HepG2 (cell line): ENCODE measurements at regions not wholly inside any gene's neighbourhood (a gene's known extent, or its start where the extent isn't known, plus 50 kb on each side); places are given as distances from the start of the nearest gene placed in this dataset.

ENCODE experiments used
- HDAC2 ChIP-seq: sonication (generic); formaldehyde crosslinking; IDR thresholded peaks from 2 replicates; pipeline ENCODE4 v1.4.0; 2020; ENCODE audit warnings: missing genetic modification reagents
- NBN ChIP-seq: fragments of 450-650 bp; conservative IDR thresholded peaks from 2 replicates; pipeline ENCODE4 v1.6.1; 2017
- POLR2A ChIP-seq, 2 experiments: IDR thresholded peaks; 2 replicates each; pipeline ENCODE4 v1.6.1; 2011; ENCODE audit warnings: low read depth in 2 of 2, low read length in 2 of 2, mild to moderate bottlenecking in 1 of 2, moderate library complexity in 1 of 2; ENCODE audit not compliant: insufficient read depth in 1 of 2
- RAD51 ChIP-seq: fragments of 450-650 bp; IDR thresholded peaks from 2 replicates; pipeline ENCODE4 v1.6.1; 2016; ENCODE audit warnings: borderline replicate concordance
- TF ChIP-seq, protein P1 (sequence below): sonication (generic); formaldehyde crosslinking; IDR thresholded peaks from 2 replicates; pipeline ENCODE4 v1.5.0; 2020; ENCODE audit warnings: mild to moderate bottlenecking, missing genetic modification reagents, moderate library complexity
- TF ChIP-seq, protein P2 (sequence below): sonication (generic); formaldehyde crosslinking; conservative IDR thresholded peaks from 2 replicates; pipeline ENCODE4 v1.5.0; 2020; ENCODE audit warnings: missing genetic modification reagents
- TF ChIP-seq, protein P3 (sequence below), 2 experiments: IDR thresholded peaks; 2 replicates each; pipeline ENCODE4 v1.6.1; 2011 to 2012; ENCODE audit warnings: low read length in 2 of 2, borderline replicate concordance in 1 of 2, low read depth in 1 of 2, mild to moderate bottlenecking in 1 of 2, moderate library complexity in 1 of 2
- TF ChIP-seq, protein P4 (sequence below): sonication (generic); formaldehyde crosslinking; IDR thresholded peaks from 2 replicates; pipeline ENCODE4 v1.4.0; 2020; ENCODE audit warnings: missing genetic modification reagents

DNA sequence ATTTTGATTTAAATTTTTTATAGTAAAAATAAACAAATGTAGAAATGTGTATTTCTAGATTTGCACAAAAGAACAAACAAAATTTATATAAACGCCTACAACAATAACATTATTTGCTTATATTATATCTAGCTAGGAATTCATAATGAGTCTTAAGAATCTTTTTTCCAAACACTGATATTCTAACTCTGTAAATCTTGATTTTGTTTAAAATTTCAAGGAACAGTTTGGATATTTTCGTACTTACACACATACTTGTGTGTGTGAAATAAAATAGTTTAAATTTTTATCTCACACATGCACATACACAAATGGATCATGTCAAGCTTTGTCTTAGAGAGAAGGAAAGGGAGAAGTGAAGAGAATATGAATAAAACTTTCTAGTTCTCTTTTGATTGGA lies 868.1 kb downstream of the LTN1 start:
- TF ChIP-seq, protein P1, sequence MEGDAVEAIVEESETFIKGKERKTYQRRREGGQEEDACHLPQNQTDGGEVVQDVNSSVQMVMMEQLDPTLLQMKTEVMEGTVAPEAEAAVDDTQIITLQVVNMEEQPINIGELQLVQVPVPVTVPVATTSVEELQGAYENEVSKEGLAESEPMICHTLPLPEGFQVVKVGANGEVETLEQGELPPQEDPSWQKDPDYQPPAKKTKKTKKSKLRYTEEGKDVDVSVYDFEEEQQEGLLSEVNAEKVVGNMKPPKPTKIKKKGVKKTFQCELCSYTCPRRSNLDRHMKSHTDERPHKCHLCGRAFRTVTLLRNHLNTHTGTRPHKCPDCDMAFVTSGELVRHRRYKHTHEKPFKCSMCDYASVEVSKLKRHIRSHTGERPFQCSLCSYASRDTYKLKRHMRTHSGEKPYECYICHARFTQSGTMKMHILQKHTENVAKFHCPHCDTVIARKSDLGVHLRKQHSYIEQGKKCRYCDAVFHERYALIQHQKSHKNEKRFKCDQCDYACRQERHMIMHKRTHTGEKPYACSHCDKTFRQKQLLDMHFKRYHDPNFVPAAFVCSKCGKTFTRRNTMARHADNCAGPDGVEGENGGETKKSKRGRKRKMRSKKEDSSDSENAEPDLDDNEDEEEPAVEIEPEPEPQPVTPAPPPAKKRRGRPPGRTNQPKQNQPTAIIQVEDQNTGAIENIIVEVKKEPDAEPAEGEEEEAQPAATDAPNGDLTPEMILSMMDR (CRISPR knock-in tag) = no peak
- TF ChIP-seq, protein P2, sequence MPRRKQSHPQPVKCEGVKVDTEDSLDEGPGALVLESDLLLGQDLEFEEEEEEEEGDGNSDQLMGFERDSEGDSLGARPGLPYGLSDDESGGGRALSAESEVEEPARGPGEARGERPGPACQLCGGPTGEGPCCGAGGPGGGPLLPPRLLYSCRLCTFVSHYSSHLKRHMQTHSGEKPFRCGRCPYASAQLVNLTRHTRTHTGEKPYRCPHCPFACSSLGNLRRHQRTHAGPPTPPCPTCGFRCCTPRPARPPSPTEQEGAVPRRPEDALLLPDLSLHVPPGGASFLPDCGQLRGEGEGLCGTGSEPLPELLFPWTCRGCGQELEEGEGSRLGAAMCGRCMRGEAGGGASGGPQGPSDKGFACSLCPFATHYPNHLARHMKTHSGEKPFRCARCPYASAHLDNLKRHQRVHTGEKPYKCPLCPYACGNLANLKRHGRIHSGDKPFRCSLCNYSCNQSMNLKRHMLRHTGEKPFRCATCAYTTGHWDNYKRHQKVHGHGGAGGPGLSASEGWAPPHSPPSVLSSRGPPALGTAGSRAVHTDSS (CRISPR knock-in tag) = no peak
- TF ChIP-seq, protein P3, sequence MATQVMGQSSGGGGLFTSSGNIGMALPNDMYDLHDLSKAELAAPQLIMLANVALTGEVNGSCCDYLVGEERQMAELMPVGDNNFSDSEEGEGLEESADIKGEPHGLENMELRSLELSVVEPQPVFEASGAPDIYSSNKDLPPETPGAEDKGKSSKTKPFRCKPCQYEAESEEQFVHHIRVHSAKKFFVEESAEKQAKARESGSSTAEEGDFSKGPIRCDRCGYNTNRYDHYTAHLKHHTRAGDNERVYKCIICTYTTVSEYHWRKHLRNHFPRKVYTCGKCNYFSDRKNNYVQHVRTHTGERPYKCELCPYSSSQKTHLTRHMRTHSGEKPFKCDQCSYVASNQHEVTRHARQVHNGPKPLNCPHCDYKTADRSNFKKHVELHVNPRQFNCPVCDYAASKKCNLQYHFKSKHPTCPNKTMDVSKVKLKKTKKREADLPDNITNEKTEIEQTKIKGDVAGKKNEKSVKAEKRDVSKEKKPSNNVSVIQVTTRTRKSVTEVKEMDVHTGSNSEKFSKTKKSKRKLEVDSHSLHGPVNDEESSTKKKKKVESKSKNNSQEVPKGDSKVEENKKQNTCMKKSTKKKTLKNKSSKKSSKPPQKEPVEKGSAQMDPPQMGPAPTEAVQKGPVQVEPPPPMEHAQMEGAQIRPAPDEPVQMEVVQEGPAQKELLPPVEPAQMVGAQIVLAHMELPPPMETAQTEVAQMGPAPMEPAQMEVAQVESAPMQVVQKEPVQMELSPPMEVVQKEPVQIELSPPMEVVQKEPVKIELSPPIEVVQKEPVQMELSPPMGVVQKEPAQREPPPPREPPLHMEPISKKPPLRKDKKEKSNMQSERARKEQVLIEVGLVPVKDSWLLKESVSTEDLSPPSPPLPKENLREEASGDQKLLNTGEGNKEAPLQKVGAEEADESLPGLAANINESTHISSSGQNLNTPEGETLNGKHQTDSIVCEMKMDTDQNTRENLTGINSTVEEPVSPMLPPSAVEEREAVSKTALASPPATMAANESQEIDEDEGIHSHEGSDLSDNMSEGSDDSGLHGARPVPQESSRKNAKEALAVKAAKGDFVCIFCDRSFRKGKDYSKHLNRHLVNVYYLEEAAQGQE (IDR thresholded peaks at IDR 0.05; ENCODE audit: borderline replicate concordance in 1 of 2, low read depth in 1 of 2, low read length in 2 of 2) = no peak
- TF ChIP-seq RAD51 = no peak
- no peak for TF ChIP-seq NBN
- TF ChIP-seq HDAC2 = no peak
- TF ChIP-seq POLR2A (IDR thresholded peaks at IDR 0.05; ENCODE audit: insufficient read depth in 1 of 2, low read depth in 2 of 2, low read length in 2 of 2) = no peak
- TF ChIP-seq, protein P4, sequence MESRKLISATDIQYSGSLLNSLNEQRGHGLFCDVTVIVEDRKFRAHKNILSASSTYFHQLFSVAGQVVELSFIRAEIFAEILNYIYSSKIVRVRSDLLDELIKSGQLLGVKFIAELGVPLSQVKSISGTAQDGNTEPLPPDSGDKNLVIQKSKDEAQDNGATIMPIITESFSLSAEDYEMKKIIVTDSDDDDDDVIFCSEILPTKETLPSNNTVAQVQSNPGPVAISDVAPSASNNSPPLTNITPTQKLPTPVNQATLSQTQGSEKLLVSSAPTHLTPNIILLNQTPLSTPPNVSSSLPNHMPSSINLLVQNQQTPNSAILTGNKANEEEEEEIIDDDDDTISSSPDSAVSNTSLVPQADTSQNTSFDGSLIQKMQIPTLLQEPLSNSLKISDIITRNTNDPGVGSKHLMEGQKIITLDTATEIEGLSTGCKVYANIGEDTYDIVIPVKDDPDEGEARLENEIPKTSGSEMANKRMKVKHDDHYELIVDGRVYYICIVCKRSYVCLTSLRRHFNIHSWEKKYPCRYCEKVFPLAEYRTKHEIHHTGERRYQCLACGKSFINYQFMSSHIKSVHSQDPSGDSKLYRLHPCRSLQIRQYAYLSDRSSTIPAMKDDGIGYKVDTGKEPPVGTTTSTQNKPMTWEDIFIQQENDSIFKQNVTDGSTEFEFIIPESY (CRISPR knock-in tag) = no peak
